Spleen (tissue), 11 donors: ENCODE measurements at regions not wholly inside any gene's neighbourhood (a gene's known extent, or its start where the extent isn't known, plus 50 kb on each side); places are given as distances from the start of the nearest gene placed in this dataset.

ENCODE experiments used
- DNase-seq: peaks from one replicate; pipeline ENCODE4 v3.0.0-alpha.2; 2020
- H3K27ac ChIP-seq, 8 donors: fragments of 200-600 bp; sonication (generic) in 7 of 8; 1 replicate in 4 of 8; 2 replicates in 4 of 8; pipeline versions ENCODE4 v1.5.0 to v1.8.0; 2016 to 2021; ENCODE audit warnings: inconsistent platforms in 4 of 8, mild to moderate bottlenecking in 4 of 8, moderate library complexity in 1 of 8
- H3K27me3 ChIP-seq, 7 donors: fragments of 200-600 bp; sonication (generic) in 6 of 7; replicated peaks in 1 of 7; 1 replicate in 4 of 7; 2 replicates in 3 of 7; pipeline versions ENCODE4 v1.5.0 to v1.8.0; 2016 to 2021; ENCODE audit warnings: inconsistent platforms in 3 of 7, mild to moderate bottlenecking in 1 of 7
- H3K36me3 ChIP-seq, 6 donors: fragments of 200-600 bp; sonication (generic) in 5 of 6; 1 replicate in 4 of 6; 2 replicates in 2 of 6; pipeline versions ENCODE4 v1.5.0 to v1.8.0; 2016 to 2021; ENCODE audit warnings: inconsistent platforms in 2 of 6
- H3K4me1 ChIP-seq, 6 donors: fragments of 200-600 bp; sonication (generic) in 5 of 6; 1 replicate in 3 of 6; 2 replicates in 3 of 6; pipeline versions ENCODE4 v1.5.0 to v1.8.0; 2016 to 2021; ENCODE audit warnings: inconsistent platforms in 3 of 6
- H3K4me3 ChIP-seq, 8 donors: fragments of 200-600 bp; sonication (generic) in 7 of 8; 1 replicate in 4 of 8; 2 replicates in 4 of 8; pipeline versions ENCODE4 v1.5.0 to v1.8.0; 2016 to 2021; ENCODE audit warnings: inconsistent platforms in 4 of 8, mild to moderate bottlenecking in 4 of 8, moderate library complexity in 2 of 8
- H3K9me3 ChIP-seq, 8 donors: fragments of 200-600 bp; sonication (generic) in 7 of 8; 1 replicate in 4 of 8; 2 replicates in 4 of 8; pipeline versions ENCODE4 v1.5.0 to v1.8.0; 2016 to 2021; ENCODE audit warnings: inconsistent platforms in 4 of 8
- CTCF ChIP-seq, 11 experiments: fragments of 200-600 bp in 7 of 11; fragments of 450-650 bp in 4 of 11; sonication (generic) in 4 of 11; IDR thresholded peaks in 8 of 11; conservative IDR thresholded peaks in 3 of 11; 1 replicate in 7 of 11; 2 replicates in 4 of 11; pipeline versions ENCODE4 v1.4.0 to v1.8.0; 2016 to 2021; ENCODE audit warnings: antibody characterized with exemption in 11 of 11, inconsistent platforms in 4 of 11, mild to moderate bottlenecking in 1 of 11
- POLR2A ChIP-seq, 3 donors: fragments of 450-650 bp; IDR thresholded peaks; one replicate each; pipeline ENCODE4 v1.5.1; 2017; ENCODE audit warnings: antibody characterized with exemption in 3 of 3, mild to moderate bottlenecking in 1 of 3
- POLR2AphosphoS5 ChIP-seq, 3 donors: sonication (generic); formaldehyde crosslinking; IDR thresholded peaks; one replicate each; pipeline ENCODE4 v1.5.1; 2017; ENCODE audit warnings: antibody characterized with exemption in 3 of 3
- WGBS, 5 donors: extraction: QIAGEN DNeasy Blood & Tissue Kit in 3 of 5; methylation state at CpG; one replicate each; pipeline versions ENCODE4 v1.1.5 to v1.1.7; 2013 to 2018; 5-methylcytosine and 5-hydroxymethylcytosine counted together
- intact Hi-C: fragments of 100-400 bp; cut with DNase I; formaldehyde crosslinking; loops from one replicate; pipeline ENCODE4 v1.15.0; 2023; ENCODE audit warnings: low total_unique reads
- donor health status: healthy with polysubstance abuse.
- donor health status: DM: no; HTN: no; CAD: no; lungs with moderate emphysema.
- donor health status: DM: no; HTN: no; CAD: no.
- donor health status: Bipolar disorder and iron deficiency.
- donor health status: healthy.
- donor health status: DM: no; HTN: no; CAD: no.
- donor health status: DM: yes; HTN: yes; CAD: no.

- intact Hi-C loops: loop anchor here (5.0 kb wide), 1 partner anchor 999 kb away; no protein-coding TSS in a partner anchor
- no peak overlapping the region for H3K4me3 ChIP-seq
- peaks cover 0 to 6% (median 0%) of the 10 kb centered on the region in 8 donors for H3K9me3 ChIP-seq
- no peak for DNase-seq
- TF ChIP-seq POLR2A (IDR thresholded peaks at IDR 0.05) (no peak), CTCF (IDR thresholded peaks at IDR 0.05 in 8 of 11, conservative IDR thresholded peaks at IDR 0.05 in 3 of 11) (peak in 4 of 11 experiments; percentile 8 to 26 (median 20)), POLR2AphosphoS5 (IDR thresholded peaks at IDR 0.05) (no peak)
- no peaks in the 10 kb centered on the region for H3K4me1 ChIP-seq
- no peaks in the 10 kb centered on the region for H3K36me3 ChIP-seq
- H3K27ac ChIP-seq: no peak overlapping the region
- WGBS, 5 donors: 59 to 82% (median 64%) methylated on average over 4 of the region's 4 CpGs
- H3K27me3 ChIP-seq: no peaks in the 10 kb centered on the region
Observed at GRCh38 chr17:71118039-71118438, 948.7 kb downstream of the KCNJ2 start.

- no peaks in the 10 kb centered on the region for H3K36me3 ChIP-seq
- TF ChIP-seq POLR2A (IDR thresholded peaks at IDR 0.05) (no peak), CTCF (IDR thresholded peaks at IDR 0.05 in 8 of 11, conservative IDR thresholded peaks at IDR 0.05 in 3 of 11) (no peak), POLR2AphosphoS5 (IDR thresholded peaks at IDR 0.05) (no peak)
- intact Hi-C loops: loop anchor here (10.0 kb wide), 1 partner anchor 77 kb away; no protein-coding TSS in a partner anchor
- no peak overlapping the region for H3K27ac ChIP-seq
- WGBS, 5 donors: 74 to 83% (median 76%) methylated on average over 2 of the region's 2 CpGs
- no peaks in the 10 kb centered on the region for H3K4me1 ChIP-seq
- H3K4me3 ChIP-seq: no peak overlapping the region
- no peak for DNase-seq
- H3K9me3 ChIP-seq: peaks cover 0 to 15% (median 4%) of the 10 kb centered on the region in 8 donors
- H3K27me3 ChIP-seq: no peaks in the 10 kb centered on the region
Observed at GRCh38 chr17:71127416-71127815, 958.1 kb downstream of the KCNJ2 start.

- Histone ChIP-seq H3K36me3 (no peaks in the 10 kb centered on the region), H3K27me3 (no peaks in the 10 kb centered on the region), H3K9me3 (no peaks in the 10 kb centered on the region), H3K4me3 (no peak overlapping the region), H3K4me1 (no peaks in the 10 kb centered on the region), H3K27ac (no peak overlapping the region)
- TF ChIP-seq POLR2A (IDR thresholded peaks at IDR 0.05) (no peak), POLR2AphosphoS5 (IDR thresholded peaks at IDR 0.05) (no peak), CTCF (IDR thresholded peaks at IDR 0.05 in 8 of 11, conservative IDR thresholded peaks at IDR 0.05 in 3 of 11) (no peak)
- 47 to 56% (median 49%) methylated on average over 3 of the region's 3 CpGs for WGBS, 5 donors
- DNase-seq: no peak
- intact Hi-C loops: no loop called here
Observed at GRCh38 chr17:71142333-71142732, 973.0 kb downstream of the KCNJ2 start.

- H3K4me1 ChIP-seq: no peaks in the 10 kb centered on the region
- H3K36me3 ChIP-seq: no peaks in the 10 kb centered on the region
- 85 to 96% (median 88%) methylated on average over 3 of the region's 3 CpGs for WGBS, 5 donors
- H3K27ac ChIP-seq: no peak overlapping the region
- TF ChIP-seq POLR2AphosphoS5 (IDR thresholded peaks at IDR 0.05) (no peak), CTCF (IDR thresholded peaks at IDR 0.05 in 8 of 11, conservative IDR thresholded peaks at IDR 0.05 in 3 of 11) (no peak), POLR2A (IDR thresholded peaks at IDR 0.05) (no peak)
- H3K27me3 ChIP-seq: no peaks in the 10 kb centered on the region
- H3K4me3 ChIP-seq: no peak overlapping the region
- no peak for DNase-seq
- intact Hi-C loops: no loop called here
- H3K9me3 ChIP-seq: no peaks in the 10 kb centered on the region
Observed at GRCh38 chr17:71145486-71145885, 975.3 kb upstream of the SOX9 start.
